ENCODE measurements at regions not wholly inside any gene's neighbourhood (a gene's known extent, or its start where the extent isn't known, plus 50 kb on each side); places are given as distances from the start of the nearest gene placed in this dataset.

- TF ChIP-seq, protein P1, sequence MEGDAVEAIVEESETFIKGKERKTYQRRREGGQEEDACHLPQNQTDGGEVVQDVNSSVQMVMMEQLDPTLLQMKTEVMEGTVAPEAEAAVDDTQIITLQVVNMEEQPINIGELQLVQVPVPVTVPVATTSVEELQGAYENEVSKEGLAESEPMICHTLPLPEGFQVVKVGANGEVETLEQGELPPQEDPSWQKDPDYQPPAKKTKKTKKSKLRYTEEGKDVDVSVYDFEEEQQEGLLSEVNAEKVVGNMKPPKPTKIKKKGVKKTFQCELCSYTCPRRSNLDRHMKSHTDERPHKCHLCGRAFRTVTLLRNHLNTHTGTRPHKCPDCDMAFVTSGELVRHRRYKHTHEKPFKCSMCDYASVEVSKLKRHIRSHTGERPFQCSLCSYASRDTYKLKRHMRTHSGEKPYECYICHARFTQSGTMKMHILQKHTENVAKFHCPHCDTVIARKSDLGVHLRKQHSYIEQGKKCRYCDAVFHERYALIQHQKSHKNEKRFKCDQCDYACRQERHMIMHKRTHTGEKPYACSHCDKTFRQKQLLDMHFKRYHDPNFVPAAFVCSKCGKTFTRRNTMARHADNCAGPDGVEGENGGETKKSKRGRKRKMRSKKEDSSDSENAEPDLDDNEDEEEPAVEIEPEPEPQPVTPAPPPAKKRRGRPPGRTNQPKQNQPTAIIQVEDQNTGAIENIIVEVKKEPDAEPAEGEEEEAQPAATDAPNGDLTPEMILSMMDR (IDR thresholded peaks at IDR 0.05): no peak
- no peak for TF ChIP-seq ZFX (IDR thresholded peaks at IDR 0.05; ENCODE audit: borderline replicate concordance)
Measured at GRCh38 chr1:60942291-60942690, 140.1 kb upstream of the NFIA start.
